ENCODE measurements at regions not wholly inside any gene's neighbourhood (a gene's known extent, or its start where the extent isn't known, plus 50 kb on each side); places are given as distances from the start of the nearest gene placed in this dataset.

- H3K9me3 Mint-ChIP-seq = peaks cover 28% of the 10 kb centered on the region; the same call in 1 of the 2 replicates
- no peaks in the 10 kb centered on the region for H3K27me3 Mint-ChIP-seq (ENCODE audit: insufficient read depth)
- H3K4me1 Mint-ChIP-seq (ENCODE audit: low read depth) = no peaks in the 10 kb centered on the region
- no peak overlapping the region for H3K27ac Mint-ChIP-seq
- no peak for DNase-seq
- no peaks in the 10 kb centered on the region for H3K36me3 Mint-ChIP-seq (ENCODE audit: low read depth)
- no peak overlapping the region for H3K4me3 Mint-ChIP-seq
- no peak for TF ChIP-seq CTCF (IDR thresholded peaks at IDR 0.05)
These were observed 261.4 kb downstream of the VRK1 start for GRCh38 chr14:97058589-97058988.

GRCh38 chr14:97061198-97061597 is 264.0 kb downstream of the VRK1 start:
- H3K4me1 Mint-ChIP-seq (ENCODE audit: low read depth) = no peaks in the 10 kb centered on the region; the same call in 1 of the 2 replicates
- H3K36me3 Mint-ChIP-seq (ENCODE audit: low read depth) = no peaks in the 10 kb centered on the region
- no peak for DNase-seq
- TF ChIP-seq CTCF (IDR thresholded peaks at IDR 0.05) = no peak
- H3K9me3 Mint-ChIP-seq = peaks cover 34% of the 10 kb centered on the region
- no peak overlapping the region for H3K27ac Mint-ChIP-seq
- no peak overlapping the region for H3K4me3 Mint-ChIP-seq
- no peaks in the 10 kb centered on the region; the same call in 1 of the 2 replicates for H3K27me3 Mint-ChIP-seq (ENCODE audit: insufficient read depth)

- no peak overlapping the region for H3K27ac Mint-ChIP-seq
- no peak for DNase-seq
- H3K4me3 Mint-ChIP-seq = no peak overlapping the region
- no peaks in the 10 kb centered on the region; the same call in 1 of the 2 replicates for H3K4me1 Mint-ChIP-seq (ENCODE audit: low read depth)
- TF ChIP-seq CTCF (IDR thresholded peaks at IDR 0.05) = no peak
- no peaks in the 10 kb centered on the region; the same call in 1 of the 2 replicates for H3K27me3 Mint-ChIP-seq (ENCODE audit: insufficient read depth)
- peaks cover 39% of the 10 kb centered on the region for H3K9me3 Mint-ChIP-seq
- H3K36me3 Mint-ChIP-seq (ENCODE audit: low read depth) = no peaks in the 10 kb centered on the region
These were observed 264.5 kb downstream of the VRK1 start for GRCh38 chr14:97061714-97062113.

GRCh38 chr14:97065305-97066067 is 268.3 kb downstream of the VRK1 start:
- H3K9me3 Mint-ChIP-seq = peaks cover 55% of the 10 kb centered on the region

More at GRCh38 chr14:97065305-97066067, 268.3 kb downstream of the VRK1 start:
- H3K36me3 Mint-ChIP-seq (ENCODE audit: low read depth) = no peaks in the 10 kb centered on the region
- no peak for DNase-seq
- TF ChIP-seq CTCF (IDR thresholded peaks at IDR 0.05) = no peak
- no peak overlapping the region for H3K27ac Mint-ChIP-seq
- H3K27me3 Mint-ChIP-seq (ENCODE audit: insufficient read depth) = no peaks in the 10 kb centered on the region; the same call in 1 of the 2 replicates
- H3K4me3 Mint-ChIP-seq = no peak overlapping the region
- H3K4me1 Mint-ChIP-seq (ENCODE audit: low read depth) = no peaks in the 10 kb centered on the region; the same call in 1 of the 2 replicates
